Endothelial cell of umbilical vein (primary cell): ENCODE measurements at regions not wholly inside any gene's neighbourhood (a gene's known extent, or its start where the extent isn't known, plus 50 kb on each side); places are given as distances from the start of the nearest gene placed in this dataset.

ENCODE experiments used
- BruUV-seq: library from RNA; stranded (reverse); fragments of 400-500 nt; replicated peaks from 2 replicates; lab custom pipeline; 2021; lab: Mats Ljungman, UMichigan
- CTCF ChIA-PET: fragments of 300-600, 350-600 bp; sonication (Branson Sonifier 250); formaldehyde crosslinking; loops from one replicate; lab custom pipeline; 2021; ENCODE audit warnings: antibody characterized with exemption, inconsistent platforms; lab: Charles Lee
- POLR2A ChIA-PET: fragments of 300-600, 350-600 bp; sonication (Branson Sonifier 250); formaldehyde crosslinking; loops from one replicate; lab custom pipeline; 2021; ENCODE audit warnings: antibody characterized with exemption, inconsistent platforms; lab: Charles Lee
- DNase-seq: peaks from one replicate; pipeline ENCODE4 v3.0.0-alpha.2; 2011; ENCODE audit warnings: low read depth, low spot score
- FAIRE-seq: peaks from 2 replicates; lab custom pipeline; 2011; peaks lifted over from hg19 to GRCh38; lab: Jason Lieb, UNC
- H2AFZ ChIP-seq: 2 replicates; pipeline ENCODE4 v1.6.0; 2012; ENCODE audit warnings: low read depth, low read length, control low read depth, inconsistent platforms
- H3K27ac ChIP-seq: 2 replicates; pipeline ENCODE4 v1.5.1; 2011; ENCODE audit warnings: low read depth, mild to moderate bottlenecking, control low read depth, low read length, moderate library complexity; ENCODE audit not compliant: insufficient read depth
- H3K27me3 ChIP-seq, 2 experiments: 2 replicates each; pipeline versions ENCODE4 v1.6.0 to v1.6.1; 2011; ENCODE audit warnings: low read length in 2 of 2, mixed read lengths in 1 of 2; ENCODE audit not compliant: control insufficient read depth in 2 of 2, insufficient read depth in 2 of 2
- H3K36me3 ChIP-seq, 2 experiments: 2 replicates in 1 of 2; 3 replicates in 1 of 2; pipeline ENCODE4 v1.5.1; 2011; ENCODE audit warnings: low read length in 2 of 2, mild to moderate bottlenecking in 1 of 2, moderate library complexity in 1 of 2; ENCODE audit not compliant: control insufficient read depth in 2 of 2, insufficient read depth in 2 of 2; ENCODE audit errors: extremely low read depth in 1 of 2
- H3K4me1 ChIP-seq: 3 replicates; pipeline ENCODE4 v1.5.1; 2011; ENCODE audit warnings: mild to moderate bottlenecking, low read length; ENCODE audit not compliant: control insufficient read depth, insufficient read depth; ENCODE audit errors: extremely low read depth
- H3K4me2 ChIP-seq: 2 replicates; pipeline ENCODE4 v1.6.1; 2011; ENCODE audit warnings: low read length, control low read depth, mixed read lengths; ENCODE audit not compliant: insufficient read depth
- H3K4me3 ChIP-seq, 3 experiments: fragments of 200-600 bp in 1 of 3; sonication (generic), shearing (Covaris generic) in 1 of 3; replicated peaks in 1 of 3; 2 replicates each; pipeline ENCODE4 v1.5.1; 2011 to 2016; ENCODE audit warnings: control low read depth in 3 of 3, low read length in 3 of 3, mild to moderate bottlenecking in 2 of 3, inconsistent platforms in 1 of 3, low read depth in 1 of 3, moderate library complexity in 1 of 3; ENCODE audit not compliant: insufficient read depth in 1 of 3
- H3K79me2 ChIP-seq: 2 replicates; pipeline ENCODE4 v1.6.0; 2012; ENCODE audit warnings: low read length, inconsistent platforms; ENCODE audit not compliant: control insufficient read depth, insufficient read depth
- H3K9ac ChIP-seq: replicated peaks from 2 replicates; pipeline ENCODE3; 2011; ENCODE audit warnings: low read length, control low read depth; ENCODE audit not compliant: insufficient read depth; ENCODE audit errors: extremely low read depth
- H3K9me1 ChIP-seq: replicated peaks from 3 replicates; pipeline ENCODE4 v1.6.0; 2011; ENCODE audit warnings: mild to moderate bottlenecking, low read length; ENCODE audit not compliant: control insufficient read depth, insufficient read depth; ENCODE audit errors: extremely low read depth
- H3K9me3 ChIP-seq: replicated peaks from 2 replicates; pipeline ENCODE4 v1.5.1; 2012; ENCODE audit warnings: low read length, inconsistent platforms; ENCODE audit not compliant: control insufficient read depth, insufficient read depth
- H4K20me1 ChIP-seq: replicated peaks from 2 replicates; pipeline ENCODE3; 2011; ENCODE audit warnings: mild to moderate bottlenecking, low read length; ENCODE audit not compliant: control insufficient read depth, insufficient read depth; ENCODE audit errors: extremely low read depth
- EZH2 ChIP-seq: IDR thresholded peaks from 2 replicates; pipeline ENCODE4 v1.6.1; 2012; ENCODE audit warnings: borderline replicate concordance, low read depth, mild to moderate bottlenecking, moderate library complexity, low read length, inconsistent platforms; ENCODE audit not compliant: severe bottlenecking
- FOS ChIP-seq: IDR thresholded peaks from 2 replicates; pipeline ENCODE4 v1.6.1; 2011; ENCODE audit warnings: mild to moderate bottlenecking, low read length, moderate library complexity, borderline replicate concordance; ENCODE audit not compliant: insufficient read depth
- GATA2 ChIP-seq: IDR thresholded peaks from 2 replicates; pipeline ENCODE4 v1.7.0; 2011; ENCODE audit warnings: low read depth, mild to moderate bottlenecking, moderate library complexity, mixed read lengths, low read length; ENCODE audit not compliant: insufficient read length, insufficient read depth
- JUN ChIP-seq: IDR thresholded peaks from 2 replicates; pipeline ENCODE4 v1.6.1; 2011; ENCODE audit warnings: borderline replicate concordance, low read depth; ENCODE audit not compliant: insufficient read length, insufficient read depth
- MAX ChIP-seq: IDR thresholded peaks from 2 replicates; pipeline ENCODE4 v1.6.1; 2011; ENCODE audit not compliant: insufficient read depth, insufficient read length
- MYC ChIP-seq: IDR thresholded peaks from one replicate; pipeline ENCODE4 v1.6.1; 2011; ENCODE audit warnings: mild to moderate bottlenecking, low read depth, low read length
- POLR2A ChIP-seq: IDR thresholded peaks from 2 replicates; pipeline ENCODE4 v1.6.1; 2012; ENCODE audit warnings: low read depth, mild to moderate bottlenecking, control low read depth, low read length
- POLR2AphosphoS5 ChIP-seq: IDR thresholded peaks from 2 replicates; pipeline ENCODE4 v1.6.1; 2012; ENCODE audit warnings: low read depth, mild to moderate bottlenecking, control low read depth, low read length, moderate library complexity; ENCODE audit not compliant: insufficient read depth
- dilution Hi-C: fragments of 300-500 bp; cut with MboI; formaldehyde crosslinking; loops from one replicate; pipeline ENCODE4 v1.15.0; 2019; ENCODE audit warnings: low sequenced_read_pairs; ENCODE audit not compliant: extremely low pct_ligation_motif_present
- intact Hi-C: fragments of 100-400 bp; cut with micrococcal nuclease; formaldehyde crosslinking; loops from one replicate; pipeline ENCODE4 v1.10.0; 2022
- TF ChIP-seq, protein P1 (sequence below), 2 donors: IDR thresholded peaks; 1 replicate in 1 of 2; 2 replicates in 1 of 2; pipeline ENCODE4 v1.5.1; 2011; ENCODE audit warnings: low read length in 2 of 2, mild to moderate bottlenecking in 2 of 2, moderate library complexity in 2 of 2, control low read depth in 1 of 2, inconsistent platforms in 1 of 2, low read depth in 1 of 2; ENCODE audit not compliant: insufficient read depth in 1 of 2; ENCODE audit errors: extremely low read depth in 1 of 2

GRCh38 chr14:89540009-89540829, 123.2 kb upstream of the FOXN3 start:
- Histone ChIP-seq H3K9ac (no peak overlapping the region), H3K4me3 (no peak overlapping the region), H3K4me1 (peaks cover 8% of the 10 kb centered on the region), H3K79me2 (no peaks in the 10 kb centered on the region), H3K36me3 (no peaks in the 10 kb centered on the region), H3K4me2 (no peak overlapping the region), H3K27me3 (no peaks in the 10 kb centered on the region), H3K9me3 (no peaks in the 10 kb centered on the region), H3K9me1 (no peaks in the 10 kb centered on the region), H2AFZ (no peak overlapping the region), H4K20me1 (no peaks in the 10 kb centered on the region), H3K27ac (no peak overlapping the region)
- no TSS peak for BruUV-seq
- DNase-seq (no peak), FAIRE-seq (no peak)
- intact Hi-C loops (no loop called here), dilution Hi-C loops (no loop called here)
- POLR2A ChIA-PET: no interaction called here
- TF ChIP-seq, protein P1, sequence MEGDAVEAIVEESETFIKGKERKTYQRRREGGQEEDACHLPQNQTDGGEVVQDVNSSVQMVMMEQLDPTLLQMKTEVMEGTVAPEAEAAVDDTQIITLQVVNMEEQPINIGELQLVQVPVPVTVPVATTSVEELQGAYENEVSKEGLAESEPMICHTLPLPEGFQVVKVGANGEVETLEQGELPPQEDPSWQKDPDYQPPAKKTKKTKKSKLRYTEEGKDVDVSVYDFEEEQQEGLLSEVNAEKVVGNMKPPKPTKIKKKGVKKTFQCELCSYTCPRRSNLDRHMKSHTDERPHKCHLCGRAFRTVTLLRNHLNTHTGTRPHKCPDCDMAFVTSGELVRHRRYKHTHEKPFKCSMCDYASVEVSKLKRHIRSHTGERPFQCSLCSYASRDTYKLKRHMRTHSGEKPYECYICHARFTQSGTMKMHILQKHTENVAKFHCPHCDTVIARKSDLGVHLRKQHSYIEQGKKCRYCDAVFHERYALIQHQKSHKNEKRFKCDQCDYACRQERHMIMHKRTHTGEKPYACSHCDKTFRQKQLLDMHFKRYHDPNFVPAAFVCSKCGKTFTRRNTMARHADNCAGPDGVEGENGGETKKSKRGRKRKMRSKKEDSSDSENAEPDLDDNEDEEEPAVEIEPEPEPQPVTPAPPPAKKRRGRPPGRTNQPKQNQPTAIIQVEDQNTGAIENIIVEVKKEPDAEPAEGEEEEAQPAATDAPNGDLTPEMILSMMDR (IDR thresholded peaks at IDR 0.05; ENCODE audit: extremely low read depth in 1 of 2, insufficient read depth in 1 of 2, low read depth in 1 of 2, low read length in 2 of 2): no peak
- no peak for TF ChIP-seq FOS
- no peak for TF ChIP-seq JUN
- TF ChIP-seq EZH2: no peak
- no peak for TF ChIP-seq POLR2AphosphoS5
- no peak for TF ChIP-seq POLR2A
- TF ChIP-seq MYC: no peak
- TF ChIP-seq GATA2: no peak
- TF ChIP-seq MAX: no peak
- CTCF ChIA-PET: no interaction called here
